Activated CD8-positive, alpha-beta memory T cell treated with anti-CD3 and anti-CD28 coated beads, Interleukin-2, amount 50 U/mL, for 24 hours (primary cell): ENCODE measurements at regions not wholly inside any gene's neighbourhood (a gene's known extent, or its start where the extent isn't known, plus 50 kb on each side); places are given as distances from the start of the nearest gene placed in this dataset.

Experiments
- DNase-seq: peaks from one replicate; pipeline ENCODE4 v3.0.0-alpha.2; 2020; ENCODE audit errors: extremely low read depth

- no peak for DNase-seq
Measured at GRCh38 chr1:48164571-48164970, 57.9 kb upstream of the SLC5A9 start.

- no peak for DNase-seq
Measured at GRCh38 chr1:48160486-48161132, 61.9 kb upstream of the SLC5A9 start.

GRCh38 chr1:48139275-48139674 is 83.2 kb upstream of the SLC5A9 start:
- no peak for DNase-seq

GRCh38 chr1:48127735-48128685 is 94.5 kb upstream of the SLC5A9 start:
- DNase-seq: no peak

- no peak for DNase-seq
Measured at GRCh38 chr1:48123647-48124046, 98.9 kb upstream of the SLC5A9 start.

- no peak for DNase-seq
Measured at GRCh38 chr1:48121955-48122354, 100.6 kb upstream of the SLC5A9 start.

- DNase-seq: no peak
Measured at GRCh38 chr1:48120621-48121020, 101.9 kb upstream of the SLC5A9 start.

- DNase-seq: no peak
Measured at GRCh38 chr1:48115835-48116234, 106.7 kb upstream of the SLC5A9 start.

- DNase-seq: no peak
Measured at GRCh38 chr1:48114596-48115382, 107.7 kb upstream of the SLC5A9 start.

GRCh38 chr1:48109390-48110013 is 112.3 kb upstream of the TRABD2B start:
- DNase-seq: no peak

GRCh38 chr1:48107516-48107915 is 110.3 kb upstream of the TRABD2B start:
- no peak for DNase-seq

- no peak for DNase-seq
Measured at GRCh38 chr1:48106049-48106448, 108.9 kb upstream of the TRABD2B start.

- no peak for DNase-seq
Measured at GRCh38 chr1:48105165-48105564, 108.0 kb upstream of the TRABD2B start.

GRCh38 chr1:48103495-48103894 is 106.3 kb upstream of the TRABD2B start:
- DNase-seq: no peak

GRCh38 chr1:48102766-48103165 is 105.6 kb upstream of the TRABD2B start:
- no peak for DNase-seq

GRCh38 chr1:48099072-48099773 is 102.0 kb upstream of the TRABD2B start:
- DNase-seq: no peak

- peak; percentile 15 for DNase-seq
Measured at GRCh38 chr1:48093696-48094528, 96.7 kb upstream of the TRABD2B start.

GRCh38 chr1:48093147-48093546 is 96.0 kb upstream of the TRABD2B start:
- no peak for DNase-seq

GRCh38 chr1:48092401-48092800 is 95.2 kb upstream of the TRABD2B start:
- no peak for DNase-seq

- DNase-seq: no peak
Measured at GRCh38 chr1:48089356-48089891, 92.2 kb upstream of the TRABD2B start.
